IPS-18a (cell line): ENCODE measurements at regions not wholly inside any gene's neighbourhood (a gene's known extent, or its start where the extent isn't known, plus 50 kb on each side); places are given as distances from the start of the nearest gene placed in this dataset.

ENCODE experiments used
- H3K27ac ChIP-seq: one replicate; pipeline ENCODE4 v1.5.1; 2013; ENCODE audit warnings: low read length
- H3K27me3 ChIP-seq: one replicate; pipeline ENCODE4 v1.6.1; 2013; ENCODE audit warnings: mild to moderate bottlenecking, low read length; ENCODE audit not compliant: control insufficient read depth, insufficient read depth
- H3K36me3 ChIP-seq: one replicate; pipeline ENCODE4 v1.6.1; 2013; ENCODE audit warnings: low read depth, low read length; ENCODE audit not compliant: control insufficient read depth
- H3K4me1 ChIP-seq: one replicate; pipeline ENCODE4 v1.6.1; 2013; ENCODE audit warnings: low read depth, low read length; ENCODE audit not compliant: control insufficient read depth
- H3K4me3 ChIP-seq: one replicate; pipeline ENCODE4 v1.5.1; 2013; ENCODE audit warnings: low read length
- H3K9ac ChIP-seq: one replicate; pipeline ENCODE4 v1.6.1; 2013; ENCODE audit warnings: mild to moderate bottlenecking, low read length, moderate library complexity
- H3K9me3 ChIP-seq: one replicate; pipeline ENCODE4 v1.6.1; 2013; ENCODE audit warnings: low read depth, low read length; ENCODE audit not compliant: control insufficient read depth

- Histone ChIP-seq H3K9ac (no peak overlapping the region), H3K27me3 (no peaks in the 10 kb centered on the region), H3K27ac (no peak overlapping the region), H3K4me3 (no peak overlapping the region), H3K4me1 (no peaks in the 10 kb centered on the region), H3K9me3 (no peaks in the 10 kb centered on the region), H3K36me3 (no peaks in the 10 kb centered on the region)
Observed at GRCh38 chr5:135246605-135246922, 152.5 kb downstream of the MACROH2A1 start.

GRCh38 chr5:135245521-135246499 lies 153.2 kb downstream of the MACROH2A1 start:
- no peak overlapping the region for H3K4me3 ChIP-seq
- H3K36me3 ChIP-seq: no peaks in the 10 kb centered on the region
- H3K27ac ChIP-seq: no peak overlapping the region
- H3K4me1 ChIP-seq: no peaks in the 10 kb centered on the region
- no peaks in the 10 kb centered on the region for H3K27me3 ChIP-seq
- H3K9me3 ChIP-seq: no peaks in the 10 kb centered on the region
- H3K9ac ChIP-seq: no peak overlapping the region

DNA sequence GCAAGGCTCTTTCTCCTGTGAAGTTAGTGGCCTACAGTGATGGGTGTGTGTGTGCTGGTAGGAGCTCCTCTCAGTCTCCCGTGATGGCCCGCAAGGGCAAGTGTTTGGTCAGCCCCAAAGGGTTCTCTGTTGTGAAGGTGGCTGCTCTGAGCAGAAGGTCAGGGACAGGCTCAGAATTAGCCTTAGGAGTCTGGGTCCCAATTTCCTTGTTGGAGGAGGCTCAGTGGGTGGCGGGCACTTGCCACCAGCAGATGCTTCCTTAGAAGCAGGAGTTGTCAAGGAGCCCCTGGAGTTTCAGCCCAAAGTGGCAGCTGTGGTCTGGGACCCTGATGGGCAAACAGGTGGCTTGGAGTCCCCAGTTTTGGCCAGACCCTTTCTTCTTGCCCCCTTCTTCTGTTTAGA lies 154.4 kb downstream of the MACROH2A1 start:
- no peak overlapping the region for H3K27ac ChIP-seq
- no peak overlapping the region for H3K4me3 ChIP-seq
- no peaks in the 10 kb centered on the region for H3K27me3 ChIP-seq
- H3K4me1 ChIP-seq: no peaks in the 10 kb centered on the region
- H3K9me3 ChIP-seq: no peaks in the 10 kb centered on the region
- H3K9ac ChIP-seq: no peak overlapping the region
- no peaks in the 10 kb centered on the region for H3K36me3 ChIP-seq

- H3K4me3 ChIP-seq: no peak overlapping the region
- no peaks in the 10 kb centered on the region for H3K36me3 ChIP-seq
- no peak overlapping the region for H3K27ac ChIP-seq
- H3K9ac ChIP-seq: no peak overlapping the region
- no peaks in the 10 kb centered on the region for H3K9me3 ChIP-seq
- no peaks in the 10 kb centered on the region for H3K27me3 ChIP-seq
- H3K4me1 ChIP-seq: no peaks in the 10 kb centered on the region
Observed at GRCh38 chr5:135243556-135244285, 155.3 kb downstream of the MACROH2A1 start.

- Histone ChIP-seq H3K9me3 (no peaks in the 10 kb centered on the region), H3K27me3 (no peaks in the 10 kb centered on the region), H3K4me1 (no peaks in the 10 kb centered on the region), H3K4me3 (no peak overlapping the region), H3K9ac (no peak overlapping the region), H3K36me3 (no peaks in the 10 kb centered on the region), H3K27ac (no peak overlapping the region)
Observed at GRCh38 chr5:135242866-135243555, 156.0 kb downstream of the MACROH2A1 start.

- Histone ChIP-seq H3K9ac (no peak overlapping the region), H3K4me3 (no peak overlapping the region), H3K27me3 (no peaks in the 10 kb centered on the region), H3K27ac (no peak overlapping the region), H3K4me1 (no peaks in the 10 kb centered on the region), H3K36me3 (no peaks in the 10 kb centered on the region), H3K9me3 (no peaks in the 10 kb centered on the region)
Observed at GRCh38 chr5:135242021-135242865, 156.8 kb downstream of the MACROH2A1 start.

GRCh38 chr5:135241536-135241935 lies 157.5 kb downstream of the MACROH2A1 start:
- Histone ChIP-seq H3K27ac (no peak overlapping the region), H3K4me3 (no peak overlapping the region), H3K27me3 (no peaks in the 10 kb centered on the region), H3K9me3 (no peaks in the 10 kb centered on the region), H3K4me1 (no peaks in the 10 kb centered on the region), H3K9ac (no peak overlapping the region), H3K36me3 (no peaks in the 10 kb centered on the region)

- no peaks in the 10 kb centered on the region for H3K4me1 ChIP-seq
- no peak overlapping the region for H3K4me3 ChIP-seq
- no peaks in the 10 kb centered on the region for H3K27me3 ChIP-seq
- no peak overlapping the region for H3K27ac ChIP-seq
- no peaks in the 10 kb centered on the region for H3K36me3 ChIP-seq
- no peaks in the 10 kb centered on the region for H3K9me3 ChIP-seq
- H3K9ac ChIP-seq: no peak overlapping the region
Observed at GRCh38 chr5:135240781-135241360, 158.2 kb downstream of the MACROH2A1 start.

- H3K27ac ChIP-seq: no peak overlapping the region
- H3K9ac ChIP-seq: no peak overlapping the region
- no peaks in the 10 kb centered on the region for H3K9me3 ChIP-seq
- H3K36me3 ChIP-seq: no peaks in the 10 kb centered on the region
- no peaks in the 10 kb centered on the region for H3K4me1 ChIP-seq
- no peak overlapping the region for H3K4me3 ChIP-seq
- H3K27me3 ChIP-seq: no peaks in the 10 kb centered on the region
Observed at GRCh38 chr5:135240283-135240633, 158.8 kb downstream of the MACROH2A1 start.

GRCh38 chr5:135239453-135240282 lies 159.4 kb downstream of the MACROH2A1 start:
- H3K27ac ChIP-seq: no peak overlapping the region
- H3K27me3 ChIP-seq: no peaks in the 10 kb centered on the region
- H3K36me3 ChIP-seq: no peaks in the 10 kb centered on the region
- H3K9ac ChIP-seq: no peak overlapping the region
- no peak overlapping the region for H3K4me3 ChIP-seq
- no peaks in the 10 kb centered on the region for H3K9me3 ChIP-seq
- H3K4me1 ChIP-seq: no peaks in the 10 kb centered on the region
